GM18909 (cell line): ENCODE measurements at regions not wholly inside any gene's neighbourhood (a gene's known extent, or its start where the extent isn't known, plus 50 kb on each side); places are given as distances from the start of the nearest gene placed in this dataset.
"Not testable (repeated sequence)": the region's sequence is repeated elsewhere in the genome, so short reads cannot be mapped to it uniquely, and the experiment has no call there.

Source experiments
- ATAC-seq: cut with Tn5 transposase; IDR thresholded peaks from one replicate; pipeline ENCODE4 v1.9.1; 2021; ENCODE audit warnings: mild to moderate bottlenecking; ENCODE audit not compliant: unreplicated experiment, poor library complexity

DNA sequence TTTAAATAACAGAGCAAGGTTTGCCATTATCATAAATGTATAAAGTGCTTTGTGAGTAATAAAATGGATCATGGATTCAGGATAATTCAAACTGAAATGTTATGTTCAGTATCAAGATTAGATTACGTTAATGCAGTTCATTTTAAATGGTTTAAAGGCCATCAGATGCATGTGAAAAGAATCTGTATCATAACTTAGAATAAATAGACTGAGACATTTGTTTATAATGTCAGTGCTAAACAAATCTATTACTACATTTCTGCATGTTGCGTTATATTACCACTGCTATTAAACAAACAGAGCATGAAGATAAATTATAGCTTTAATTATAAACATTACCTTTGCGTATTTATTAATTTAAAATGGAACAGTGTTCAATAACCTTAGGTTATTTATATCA, 160.2 kb downstream of the TOX3 start:
- ATAC-seq = no peak

DNA sequence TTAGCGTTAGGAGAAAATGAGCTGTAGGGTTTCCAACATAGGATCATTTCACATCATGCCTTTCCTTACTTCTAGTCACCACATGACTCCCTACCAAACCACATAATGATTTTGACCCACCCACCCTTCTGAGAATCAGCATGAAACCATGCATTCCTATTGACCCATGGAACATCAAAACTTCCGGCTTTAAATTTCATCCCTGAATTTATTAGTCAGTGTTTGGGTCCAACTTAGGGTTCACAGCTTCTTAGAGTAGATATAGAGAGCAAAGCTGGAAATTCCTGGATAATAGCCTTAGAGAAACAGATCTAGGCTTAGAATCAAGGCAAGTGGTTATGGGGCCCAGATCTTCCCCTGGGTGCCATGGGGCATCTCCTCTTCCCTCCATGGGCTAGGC, 162.6 kb downstream of the TOX3 start:
- ATAC-seq = no peak

DNA sequence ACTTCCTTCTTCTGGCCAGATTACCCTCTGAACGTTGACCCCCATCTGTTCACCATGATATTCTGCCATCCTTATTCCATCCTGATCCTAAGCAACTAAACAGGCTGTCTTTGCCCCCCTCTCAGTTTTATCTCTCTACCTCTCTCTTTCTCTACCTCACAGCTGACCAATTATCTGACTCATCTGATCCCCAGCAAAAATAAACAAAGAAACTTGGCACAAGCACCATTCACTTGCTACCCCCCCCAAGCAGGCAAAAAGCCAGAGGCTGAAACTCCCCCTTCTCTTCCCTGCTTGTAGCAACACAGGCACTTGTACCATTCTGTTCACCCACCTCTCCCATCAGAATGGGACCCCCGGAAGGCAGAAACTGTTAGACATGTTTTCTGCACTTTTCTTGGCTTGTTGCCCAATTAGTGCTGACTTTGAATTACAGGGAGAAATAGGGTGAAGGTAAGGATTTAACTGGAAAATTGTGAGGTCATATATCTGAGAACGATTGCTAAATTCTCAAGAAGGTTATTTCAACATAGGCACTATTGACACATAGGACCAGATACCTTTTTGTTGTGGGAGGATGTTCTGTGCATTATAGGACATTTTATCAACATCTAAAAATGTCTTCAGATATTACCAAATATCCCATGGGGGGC, 163.2 kb downstream of the TOX3 start:
- ATAC-seq = no peak

DNA sequence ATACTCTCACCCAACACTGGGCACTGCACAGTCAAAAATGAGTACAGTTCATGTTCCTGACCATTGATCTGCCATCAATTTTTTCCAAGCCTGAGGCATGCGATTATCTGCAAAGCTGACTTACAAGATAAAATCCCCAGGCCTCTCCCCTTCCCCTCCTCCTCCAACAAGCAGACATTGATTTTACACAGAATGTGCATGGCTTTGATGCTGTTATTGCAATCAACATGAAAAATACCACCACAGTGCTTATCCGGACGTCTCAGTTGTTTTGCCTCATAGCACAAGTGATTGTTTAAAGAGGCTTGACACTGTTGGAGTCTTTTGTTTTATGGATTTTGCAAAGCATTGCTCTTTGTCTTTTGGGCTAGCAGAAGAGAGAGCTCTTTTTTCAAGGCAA, 163.8 kb downstream of the TOX3 start:
- no peak for ATAC-seq

DNA sequence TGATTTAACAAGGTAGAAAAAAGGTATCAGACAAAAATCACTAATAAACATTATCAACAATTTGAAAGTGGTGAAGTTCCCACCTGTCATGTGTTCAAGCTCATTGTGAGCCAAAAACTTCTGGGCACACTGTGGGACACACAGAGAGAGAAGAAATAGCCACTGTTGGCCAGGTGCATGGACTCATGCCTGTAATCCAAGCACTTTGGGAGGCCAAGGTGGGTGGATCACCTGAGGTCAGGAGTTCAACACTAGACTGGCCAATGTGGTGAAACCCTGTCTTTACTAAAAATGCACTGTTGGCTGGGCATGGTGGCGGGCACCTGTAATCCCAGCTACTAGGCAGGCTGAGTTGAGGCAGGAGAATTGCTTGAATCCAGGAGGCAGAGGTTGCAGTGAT, 167.4 kb downstream of the TOX3 start:
- no peak for ATAC-seq

DNA sequence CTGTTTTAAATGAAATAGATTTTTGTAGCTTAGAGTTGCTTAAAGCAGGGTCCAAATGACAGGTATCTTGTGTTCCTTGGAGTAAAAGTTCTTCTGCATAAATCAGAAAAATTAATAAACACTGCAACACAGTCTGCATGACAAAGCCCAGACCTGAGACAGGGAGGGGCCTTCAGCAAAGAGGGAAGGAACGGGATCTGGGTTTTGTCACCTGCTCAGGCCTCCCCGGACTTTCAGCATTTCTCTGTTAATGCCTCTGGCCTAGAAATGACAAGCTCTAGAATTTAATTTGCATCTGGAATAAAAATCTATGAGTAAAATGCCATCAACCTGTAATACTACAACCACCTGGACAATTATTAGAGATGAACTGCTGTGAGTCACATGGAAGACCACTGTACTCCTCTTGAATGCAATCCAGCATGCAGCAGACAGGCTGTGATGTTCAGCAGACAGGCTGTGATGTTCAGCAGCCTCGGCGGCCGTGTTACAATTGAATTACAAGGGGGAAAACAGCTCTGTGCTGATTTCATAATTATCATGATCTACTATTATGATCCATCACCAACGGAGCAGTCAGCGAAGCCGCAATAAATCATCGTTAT, 170.2 kb downstream of the TOX3 start:
- ATAC-seq = no peak

DNA sequence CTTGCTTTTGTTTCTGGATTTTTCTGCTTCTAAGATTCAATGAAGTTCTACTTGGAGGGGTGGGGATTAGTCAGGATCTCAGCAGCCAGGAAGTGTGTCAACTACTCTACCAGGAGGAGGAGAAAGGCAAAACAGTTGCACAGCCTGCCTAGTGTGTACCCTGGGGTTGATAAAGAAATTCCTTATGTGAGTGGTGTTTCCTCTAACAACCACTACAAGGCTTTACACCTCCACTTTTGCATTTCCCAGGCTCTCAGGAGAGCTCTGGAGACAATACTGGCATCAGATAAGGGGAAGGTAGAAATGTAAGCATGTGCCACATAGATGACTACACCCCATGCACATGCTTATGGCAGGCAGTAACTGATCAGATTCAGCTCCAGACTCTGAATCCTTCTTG, 174.6 kb downstream of the TOX3 start:
- no peak for ATAC-seq

DNA sequence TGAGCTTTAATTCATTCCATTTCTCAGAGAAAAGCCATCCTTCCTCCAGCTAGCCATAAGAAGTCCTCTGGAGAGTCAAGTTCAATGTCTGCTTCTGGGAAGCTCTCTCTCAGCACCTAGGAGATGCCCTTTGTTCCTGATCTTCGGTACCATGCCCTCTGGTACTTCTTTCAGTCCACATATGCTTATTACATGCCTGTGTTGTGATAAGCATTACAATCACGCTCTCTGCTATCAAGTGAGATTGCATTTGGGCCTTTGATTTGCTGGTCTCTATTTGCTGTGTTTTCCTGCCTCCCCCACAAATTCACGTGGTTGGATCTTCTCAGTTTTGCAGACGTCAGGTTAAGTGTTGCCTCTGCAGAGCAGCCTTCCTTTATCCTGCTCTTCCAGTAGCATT, 178.1 kb downstream of the TOX3 start:
- no peak for ATAC-seq

DNA sequence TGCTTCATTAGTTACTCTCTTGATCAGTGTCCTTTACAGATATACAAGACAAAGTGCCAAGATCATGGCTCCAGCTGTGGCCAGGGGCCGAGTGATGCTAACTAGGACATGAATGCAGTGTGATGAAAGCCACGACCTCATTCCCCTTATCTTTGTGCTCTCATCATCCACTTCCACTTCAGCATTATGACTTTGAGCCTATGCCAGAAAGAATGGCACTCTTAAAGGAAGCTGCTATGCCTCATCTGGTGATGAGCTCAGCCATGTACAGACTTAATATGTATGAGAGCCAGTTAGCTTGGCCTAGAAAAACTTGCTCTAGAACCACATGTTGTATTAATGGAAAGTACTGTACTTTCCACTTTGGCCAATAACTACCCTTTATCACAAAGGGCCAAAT, 179.1 kb downstream of the TOX3 start:
- ATAC-seq = no peak

DNA sequence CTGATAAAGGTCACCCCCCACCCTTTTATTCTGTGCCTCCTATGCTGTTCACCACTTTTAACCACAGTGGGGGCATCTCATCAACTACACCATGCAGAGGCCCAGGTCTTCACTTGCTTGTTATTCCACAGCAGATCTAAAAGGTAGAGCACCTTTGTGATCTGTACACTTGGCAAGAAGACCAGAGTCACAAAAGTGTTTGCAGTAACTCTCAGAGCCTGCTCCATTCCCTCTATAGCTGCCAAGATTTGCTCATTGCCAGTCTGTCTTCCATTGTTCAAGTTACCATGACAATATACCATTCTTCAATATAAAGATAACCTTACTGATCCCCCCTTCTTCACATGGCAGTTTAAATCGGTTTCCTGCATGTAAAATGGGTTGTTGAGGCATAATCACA, 180.0 kb downstream of the TOX3 start:
- ATAC-seq = no peak

DNA sequence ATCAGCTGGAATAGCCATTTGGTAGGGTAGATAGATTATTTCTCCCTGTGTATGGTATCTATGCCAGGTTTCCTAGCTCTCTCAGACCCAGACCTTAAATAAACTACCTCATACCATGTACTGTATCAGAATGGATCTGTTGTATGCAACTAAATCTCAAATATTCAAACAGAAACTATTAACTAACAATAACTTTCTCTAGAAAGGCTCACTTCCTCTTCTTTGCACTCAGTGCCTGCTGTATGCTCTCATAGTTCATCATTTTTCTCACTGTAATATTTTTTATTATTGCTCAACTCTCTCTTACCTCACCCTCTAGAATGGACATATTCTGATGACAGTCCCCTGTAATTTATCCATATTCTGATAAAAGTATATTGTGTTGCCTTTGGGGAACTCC, 182.4 kb downstream of the TOX3 start:
- peak; percentile 60 for ATAC-seq

DNA sequence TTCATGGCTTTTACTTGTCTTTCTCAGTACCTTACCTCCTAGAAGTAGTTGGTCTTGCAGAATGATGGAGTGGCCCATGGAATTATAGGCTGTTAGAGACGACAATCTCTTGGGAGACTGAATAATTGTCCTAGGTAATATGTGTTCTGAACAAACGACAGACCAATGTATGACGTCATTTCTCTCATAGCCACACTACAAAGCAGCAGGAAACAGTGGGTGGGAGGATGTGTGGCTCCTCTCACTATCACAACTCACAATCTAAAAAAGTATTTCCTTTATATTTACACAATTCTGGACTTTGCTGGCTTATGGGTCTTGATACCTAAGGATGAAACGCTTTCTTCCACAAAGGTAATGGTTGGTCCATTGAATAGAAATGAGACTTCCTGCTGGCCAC, 183.9 kb downstream of the TOX3 start:
- no peak for ATAC-seq

DNA sequence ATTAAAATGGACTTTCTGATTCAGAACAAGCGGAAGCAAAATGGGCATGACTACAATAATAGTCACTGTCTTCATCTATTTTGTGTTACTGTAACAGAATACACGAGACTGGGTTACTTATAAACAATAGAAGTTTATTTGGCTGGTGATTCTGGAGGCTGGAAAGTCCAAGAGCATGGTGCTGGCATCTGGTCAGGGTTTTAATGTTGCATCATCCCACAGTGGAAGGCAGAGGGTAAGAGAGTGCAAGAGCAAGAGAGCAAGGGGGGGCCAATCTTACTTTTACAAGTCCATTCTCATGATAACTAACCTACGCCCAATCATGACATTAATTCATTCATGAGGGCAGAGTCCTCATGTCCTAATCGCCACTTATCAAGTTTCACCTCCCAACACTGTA, 189.2 kb downstream of the TOX3 start:
- no peak for ATAC-seq

DNA sequence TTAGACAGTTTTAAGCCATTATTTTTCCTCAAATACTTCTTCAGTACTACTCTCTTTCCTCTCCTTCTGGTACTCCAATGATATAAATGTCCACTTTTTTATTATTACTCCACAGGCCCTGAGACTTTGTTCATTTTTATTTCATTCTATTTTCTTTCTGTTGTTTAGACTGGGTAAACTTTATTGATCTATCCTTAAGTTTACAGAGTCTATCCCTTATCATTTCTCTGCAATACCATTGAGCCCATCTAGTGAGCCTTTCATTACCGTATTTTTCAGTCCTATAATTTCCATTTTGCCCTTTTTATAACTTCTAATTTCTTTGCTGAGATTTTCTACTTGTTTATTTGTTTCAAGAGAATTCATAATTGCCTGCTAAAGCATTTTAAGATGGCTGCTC, 193.7 kb downstream of the TOX3 start:
- no peak for ATAC-seq

DNA sequence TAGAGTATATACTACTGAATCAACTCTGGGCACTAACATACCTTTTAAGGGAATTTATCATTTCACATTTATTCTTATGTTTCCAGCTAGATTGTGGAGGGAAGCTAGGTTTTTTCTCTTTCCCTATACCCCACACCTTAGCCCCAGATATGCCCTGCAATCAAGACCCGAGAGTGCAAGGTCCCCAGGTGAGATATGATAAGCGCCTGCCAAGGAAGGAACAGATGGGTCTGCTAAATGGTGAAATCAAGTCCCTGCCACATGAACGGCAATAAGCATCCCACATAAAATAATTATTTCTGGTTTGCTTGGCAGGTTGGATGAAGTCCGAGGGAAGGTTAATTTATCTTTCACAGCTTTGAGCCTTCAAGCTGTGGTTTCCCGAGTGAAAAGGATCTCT, 195.5 kb downstream of the TOX3 start:
- ATAC-seq = no peak

DNA sequence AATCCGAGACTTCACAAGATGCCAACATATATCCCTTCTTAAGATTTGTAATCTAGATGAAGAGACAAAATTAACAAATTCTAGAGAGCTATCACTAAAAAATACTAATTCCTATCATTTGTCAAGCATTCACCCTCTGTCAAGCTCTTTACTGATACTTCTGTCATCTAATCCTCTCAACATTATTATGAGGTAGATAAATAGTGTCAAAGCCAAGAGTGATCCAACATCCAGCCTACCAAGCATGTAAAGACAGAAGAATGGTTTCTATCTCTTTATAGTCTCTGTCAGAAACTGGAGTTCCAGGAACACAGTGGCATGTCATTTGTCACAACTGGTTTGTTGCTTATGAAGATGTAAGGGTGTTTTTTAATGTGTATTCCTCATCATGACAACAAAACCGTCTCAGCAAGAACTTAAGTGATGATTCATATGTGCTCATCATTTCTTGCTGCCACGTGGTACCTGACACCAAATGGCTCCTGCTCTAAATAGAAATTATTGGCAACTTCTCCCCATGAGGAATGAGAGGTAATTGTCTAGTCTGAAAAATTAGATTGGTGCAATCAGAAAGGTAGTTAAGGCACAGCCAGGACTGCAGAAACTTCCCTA, 196.8 kb downstream of the TOX3 start:
- no peak for ATAC-seq

DNA sequence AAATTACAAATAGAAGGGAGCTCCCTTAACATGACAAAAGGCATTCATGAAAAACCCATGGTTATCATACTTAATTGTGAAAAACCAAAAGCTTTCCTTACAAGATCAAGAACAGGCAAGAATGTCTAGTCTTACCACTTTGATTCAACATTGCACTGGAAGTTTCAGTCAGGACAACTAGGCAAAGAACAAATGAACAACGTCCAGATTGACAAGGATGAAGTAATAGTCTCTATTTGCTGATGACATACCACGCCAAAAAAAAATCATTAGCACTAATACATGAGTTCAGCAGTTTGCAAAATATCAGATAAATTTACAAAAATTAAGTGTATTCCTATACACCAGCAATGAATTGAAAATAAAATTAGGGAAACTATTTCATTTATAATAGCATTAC, 200.2 kb downstream of the TOX3 start:
- ATAC-seq = no peak

DNA sequence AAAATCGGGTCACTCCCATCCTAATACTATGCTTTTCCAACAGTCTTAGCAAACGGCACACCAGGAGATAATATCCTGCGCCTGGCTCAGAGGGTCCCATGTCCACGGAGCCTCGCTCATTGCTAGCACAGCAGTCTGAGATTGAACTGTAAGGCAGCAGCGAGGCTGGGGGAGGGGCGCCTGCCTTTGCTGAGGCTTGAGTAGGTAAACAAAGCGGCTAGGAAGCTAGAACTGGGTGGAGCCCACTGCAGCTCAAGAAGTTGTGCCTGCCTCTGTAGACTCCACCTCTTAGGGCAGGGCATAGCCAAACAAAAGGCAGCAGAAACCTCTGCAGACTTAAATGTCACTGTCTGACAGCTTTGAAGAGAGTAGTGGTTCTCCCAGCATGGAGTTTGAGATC, 213.3 kb downstream of the TOX3 start:
- ATAC-seq = not testable (repeated sequence)

DNA sequence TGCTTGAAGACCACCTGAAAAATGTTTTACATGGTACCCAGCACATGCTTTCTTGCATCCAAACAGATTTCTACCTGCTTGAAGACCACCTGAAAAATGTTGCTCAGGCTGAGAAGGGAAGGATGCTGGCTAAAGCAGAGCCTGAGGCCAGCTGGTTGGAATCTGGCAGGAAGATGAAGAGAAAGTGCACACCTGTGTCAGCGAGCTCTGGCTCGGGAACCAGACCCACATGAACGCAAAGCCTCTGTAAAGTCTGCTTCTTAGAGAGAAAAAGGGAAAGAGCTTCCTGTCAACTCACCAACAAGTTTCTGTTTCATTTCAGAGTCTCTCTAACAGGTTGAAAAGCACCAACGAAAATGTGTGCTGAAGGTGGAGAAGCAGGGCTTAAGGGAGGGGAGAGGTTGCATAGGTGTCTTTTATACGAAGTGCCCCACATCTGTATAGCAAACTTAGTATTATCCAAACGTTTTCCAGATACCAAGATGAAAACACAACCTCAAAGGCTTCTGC, 226.0 kb downstream of the TOX3 start:
- no peak for ATAC-seq

DNA sequence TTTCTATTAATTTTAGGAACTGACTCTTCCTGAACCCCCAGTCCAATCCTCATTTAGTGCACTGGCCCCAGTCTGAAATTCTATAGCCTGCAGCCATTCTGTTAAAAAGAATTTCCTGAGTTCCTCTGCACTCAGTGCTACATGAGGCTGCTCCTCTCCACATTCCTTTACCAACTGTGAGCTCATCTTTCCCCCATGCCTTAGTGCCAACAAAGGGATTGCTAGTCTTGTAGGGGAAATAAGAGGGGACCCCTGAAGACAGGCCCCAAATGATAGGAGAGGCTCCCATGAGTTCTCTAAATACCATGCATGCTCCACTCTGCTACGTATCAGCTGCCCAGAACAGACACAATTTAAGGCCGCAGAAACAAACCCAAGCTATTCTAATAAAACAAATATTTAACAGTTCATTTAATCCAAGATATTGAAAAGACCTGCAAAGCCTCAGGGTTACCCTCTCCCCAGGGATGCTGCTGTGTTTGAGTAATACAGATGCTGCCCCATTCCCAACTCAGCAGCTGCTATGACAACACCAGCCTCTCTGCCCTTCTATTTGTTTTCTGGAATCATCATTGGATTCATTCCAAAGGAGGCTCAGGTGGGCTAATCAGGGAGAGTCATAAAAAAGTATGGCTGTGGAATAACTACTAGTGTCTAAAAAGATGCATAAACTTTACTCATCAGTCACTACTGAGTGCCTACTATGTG, 228.5 kb downstream of the TOX3 start:
- ATAC-seq = no peak

DNA sequence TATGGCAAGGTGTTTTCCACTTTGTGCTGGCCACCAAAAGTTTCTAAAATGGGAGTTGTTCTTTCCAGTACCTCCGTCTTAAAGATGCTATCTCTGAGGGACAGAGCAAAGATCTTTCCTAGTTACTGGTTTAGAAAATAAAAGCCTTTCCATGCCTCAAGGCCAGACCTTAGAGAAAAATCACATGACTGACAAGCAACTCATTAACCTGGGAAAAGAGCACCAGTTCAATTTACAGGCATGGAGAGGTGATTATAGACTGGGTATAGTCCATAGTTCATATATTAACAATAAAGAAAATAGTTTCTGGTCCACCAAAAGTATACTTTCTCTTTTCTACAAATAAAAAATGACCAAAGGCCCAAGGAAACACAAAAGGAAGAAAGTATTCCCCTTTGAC, 230.7 kb downstream of the TOX3 start:
- ATAC-seq = no peak
